Neural cell (in vitro differentiated cells): ENCODE measurements at regions not wholly inside any gene's neighbourhood (a gene's known extent, or its start where the extent isn't known, plus 50 kb on each side); places are given as distances from the start of the nearest gene placed in this dataset.

Source experiments
- EP300 ChIP-seq: fragments of 450-650 bp; conservative IDR thresholded peaks from 2 replicates; pipeline ENCODE4 v1.6.1; 2014; ENCODE audit warnings: antibody characterized with exemption, mild to moderate bottlenecking, moderate library complexity; ENCODE audit not compliant: poor library complexity, severe bottlenecking
- MXI1 ChIP-seq: fragments of 450-650 bp; conservative IDR thresholded peaks from 2 replicates; pipeline ENCODE4 v1.6.1; 2014; ENCODE audit warnings: antibody characterized with exemption, mild to moderate bottlenecking; ENCODE audit not compliant: poor library complexity, severe bottlenecking
- POLR2AphosphoS5 ChIP-seq: IDR thresholded peaks from 2 replicates; pipeline ENCODE4 v1.6.1; 2012
- TF ChIP-seq, protein P1 (sequence below): fragments of 450-650 bp; IDR thresholded peaks from 2 replicates; pipeline ENCODE4 v1.5.1; 2014; ENCODE audit warnings: antibody characterized with exemption, mild to moderate bottlenecking, moderate library complexity; ENCODE audit not compliant: poor library complexity, severe bottlenecking
- TF ChIP-seq, protein P2 (sequence below): IDR thresholded peaks from 2 replicates; pipeline ENCODE4 v1.6.1; 2012; ENCODE audit warnings: borderline replicate concordance

DNA sequence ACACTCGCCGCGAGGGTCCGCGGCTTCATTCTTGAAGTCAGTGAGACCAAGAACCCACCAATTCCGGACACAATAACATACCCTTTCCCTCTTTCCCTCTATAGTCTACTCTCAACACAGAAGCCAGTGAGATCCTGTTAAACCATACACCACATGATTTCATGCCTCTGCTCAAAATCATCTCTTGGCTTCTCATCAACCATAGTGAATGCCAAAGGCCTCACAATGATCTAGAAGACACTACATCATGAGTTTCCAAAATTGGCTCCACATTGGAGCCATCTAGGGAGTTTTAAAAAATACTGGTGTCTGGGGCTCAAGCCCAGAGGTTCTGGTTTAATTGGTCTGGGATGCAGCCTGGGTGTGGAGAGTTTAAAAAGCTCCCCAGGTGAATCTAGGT lies 124.5 kb downstream of the EFNB1 start:
- TF ChIP-seq, protein P1, sequence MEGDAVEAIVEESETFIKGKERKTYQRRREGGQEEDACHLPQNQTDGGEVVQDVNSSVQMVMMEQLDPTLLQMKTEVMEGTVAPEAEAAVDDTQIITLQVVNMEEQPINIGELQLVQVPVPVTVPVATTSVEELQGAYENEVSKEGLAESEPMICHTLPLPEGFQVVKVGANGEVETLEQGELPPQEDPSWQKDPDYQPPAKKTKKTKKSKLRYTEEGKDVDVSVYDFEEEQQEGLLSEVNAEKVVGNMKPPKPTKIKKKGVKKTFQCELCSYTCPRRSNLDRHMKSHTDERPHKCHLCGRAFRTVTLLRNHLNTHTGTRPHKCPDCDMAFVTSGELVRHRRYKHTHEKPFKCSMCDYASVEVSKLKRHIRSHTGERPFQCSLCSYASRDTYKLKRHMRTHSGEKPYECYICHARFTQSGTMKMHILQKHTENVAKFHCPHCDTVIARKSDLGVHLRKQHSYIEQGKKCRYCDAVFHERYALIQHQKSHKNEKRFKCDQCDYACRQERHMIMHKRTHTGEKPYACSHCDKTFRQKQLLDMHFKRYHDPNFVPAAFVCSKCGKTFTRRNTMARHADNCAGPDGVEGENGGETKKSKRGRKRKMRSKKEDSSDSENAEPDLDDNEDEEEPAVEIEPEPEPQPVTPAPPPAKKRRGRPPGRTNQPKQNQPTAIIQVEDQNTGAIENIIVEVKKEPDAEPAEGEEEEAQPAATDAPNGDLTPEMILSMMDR = no peak
- no peak for TF ChIP-seq MXI1
- no peak for TF ChIP-seq EP300
- TF ChIP-seq, protein P2, sequence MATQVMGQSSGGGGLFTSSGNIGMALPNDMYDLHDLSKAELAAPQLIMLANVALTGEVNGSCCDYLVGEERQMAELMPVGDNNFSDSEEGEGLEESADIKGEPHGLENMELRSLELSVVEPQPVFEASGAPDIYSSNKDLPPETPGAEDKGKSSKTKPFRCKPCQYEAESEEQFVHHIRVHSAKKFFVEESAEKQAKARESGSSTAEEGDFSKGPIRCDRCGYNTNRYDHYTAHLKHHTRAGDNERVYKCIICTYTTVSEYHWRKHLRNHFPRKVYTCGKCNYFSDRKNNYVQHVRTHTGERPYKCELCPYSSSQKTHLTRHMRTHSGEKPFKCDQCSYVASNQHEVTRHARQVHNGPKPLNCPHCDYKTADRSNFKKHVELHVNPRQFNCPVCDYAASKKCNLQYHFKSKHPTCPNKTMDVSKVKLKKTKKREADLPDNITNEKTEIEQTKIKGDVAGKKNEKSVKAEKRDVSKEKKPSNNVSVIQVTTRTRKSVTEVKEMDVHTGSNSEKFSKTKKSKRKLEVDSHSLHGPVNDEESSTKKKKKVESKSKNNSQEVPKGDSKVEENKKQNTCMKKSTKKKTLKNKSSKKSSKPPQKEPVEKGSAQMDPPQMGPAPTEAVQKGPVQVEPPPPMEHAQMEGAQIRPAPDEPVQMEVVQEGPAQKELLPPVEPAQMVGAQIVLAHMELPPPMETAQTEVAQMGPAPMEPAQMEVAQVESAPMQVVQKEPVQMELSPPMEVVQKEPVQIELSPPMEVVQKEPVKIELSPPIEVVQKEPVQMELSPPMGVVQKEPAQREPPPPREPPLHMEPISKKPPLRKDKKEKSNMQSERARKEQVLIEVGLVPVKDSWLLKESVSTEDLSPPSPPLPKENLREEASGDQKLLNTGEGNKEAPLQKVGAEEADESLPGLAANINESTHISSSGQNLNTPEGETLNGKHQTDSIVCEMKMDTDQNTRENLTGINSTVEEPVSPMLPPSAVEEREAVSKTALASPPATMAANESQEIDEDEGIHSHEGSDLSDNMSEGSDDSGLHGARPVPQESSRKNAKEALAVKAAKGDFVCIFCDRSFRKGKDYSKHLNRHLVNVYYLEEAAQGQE = no peak
- no peak for TF ChIP-seq POLR2AphosphoS5
